Endothelial cell of umbilical vein (primary cell): ENCODE measurements at regions not wholly inside any gene's neighbourhood (a gene's known extent, or its start where the extent isn't known, plus 50 kb on each side); places are given as distances from the start of the nearest gene placed in this dataset.

ENCODE experiments used
- EZH2 ChIP-seq: IDR thresholded peaks from 2 replicates; pipeline ENCODE4 v1.6.1; 2012; ENCODE audit warnings: borderline replicate concordance, low read depth, mild to moderate bottlenecking, moderate library complexity, low read length, inconsistent platforms; ENCODE audit not compliant: severe bottlenecking
- POLR2A ChIP-seq: IDR thresholded peaks from 2 replicates; pipeline ENCODE4 v1.6.1; 2012; ENCODE audit warnings: low read depth, mild to moderate bottlenecking, control low read depth, low read length
- POLR2AphosphoS5 ChIP-seq: IDR thresholded peaks from 2 replicates; pipeline ENCODE4 v1.6.1; 2012; ENCODE audit warnings: low read depth, mild to moderate bottlenecking, control low read depth, low read length, moderate library complexity; ENCODE audit not compliant: insufficient read depth
- TF ChIP-seq, protein P1 (sequence below), 2 donors: IDR thresholded peaks; 1 replicate in 1 of 2; 2 replicates in 1 of 2; pipeline ENCODE4 v1.5.1; 2011; ENCODE audit warnings: low read length in 2 of 2, mild to moderate bottlenecking in 2 of 2, moderate library complexity in 2 of 2, control low read depth in 1 of 2, inconsistent platforms in 1 of 2, low read depth in 1 of 2; ENCODE audit not compliant: insufficient read depth in 1 of 2; ENCODE audit errors: extremely low read depth in 1 of 2

DNA sequence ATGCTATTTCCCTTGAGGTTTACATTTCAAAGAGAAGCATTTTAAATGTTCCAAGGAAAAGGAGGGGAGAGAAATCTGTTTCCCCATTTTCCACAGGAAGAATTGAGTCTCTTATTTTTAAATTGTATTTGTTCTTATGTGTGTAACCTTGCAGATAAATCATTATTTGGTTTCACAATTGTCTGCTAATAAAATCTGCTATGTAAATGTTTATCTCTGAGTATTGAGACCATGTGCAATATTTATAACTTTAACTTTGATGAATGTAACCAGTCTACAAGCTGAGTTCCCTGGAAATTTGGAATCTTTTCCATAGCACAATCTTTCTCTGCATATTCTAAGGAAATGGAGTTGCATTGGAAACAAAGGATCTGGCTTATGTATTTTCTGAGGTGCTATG, 209.6 kb downstream of the PTBP2 start:
- TF ChIP-seq, protein P1, sequence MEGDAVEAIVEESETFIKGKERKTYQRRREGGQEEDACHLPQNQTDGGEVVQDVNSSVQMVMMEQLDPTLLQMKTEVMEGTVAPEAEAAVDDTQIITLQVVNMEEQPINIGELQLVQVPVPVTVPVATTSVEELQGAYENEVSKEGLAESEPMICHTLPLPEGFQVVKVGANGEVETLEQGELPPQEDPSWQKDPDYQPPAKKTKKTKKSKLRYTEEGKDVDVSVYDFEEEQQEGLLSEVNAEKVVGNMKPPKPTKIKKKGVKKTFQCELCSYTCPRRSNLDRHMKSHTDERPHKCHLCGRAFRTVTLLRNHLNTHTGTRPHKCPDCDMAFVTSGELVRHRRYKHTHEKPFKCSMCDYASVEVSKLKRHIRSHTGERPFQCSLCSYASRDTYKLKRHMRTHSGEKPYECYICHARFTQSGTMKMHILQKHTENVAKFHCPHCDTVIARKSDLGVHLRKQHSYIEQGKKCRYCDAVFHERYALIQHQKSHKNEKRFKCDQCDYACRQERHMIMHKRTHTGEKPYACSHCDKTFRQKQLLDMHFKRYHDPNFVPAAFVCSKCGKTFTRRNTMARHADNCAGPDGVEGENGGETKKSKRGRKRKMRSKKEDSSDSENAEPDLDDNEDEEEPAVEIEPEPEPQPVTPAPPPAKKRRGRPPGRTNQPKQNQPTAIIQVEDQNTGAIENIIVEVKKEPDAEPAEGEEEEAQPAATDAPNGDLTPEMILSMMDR (IDR thresholded peaks at IDR 0.05; ENCODE audit: extremely low read depth in 1 of 2, insufficient read depth in 1 of 2, low read depth in 1 of 2, low read length in 2 of 2): no peak
- TF ChIP-seq POLR2A (no peak), EZH2 (no peak), POLR2AphosphoS5 (no peak)
